Lung (tissue), 11 donors: ENCODE measurements at regions not wholly inside any gene's neighbourhood (a gene's known extent, or its start where the extent isn't known, plus 50 kb on each side); places are given as distances from the start of the nearest gene placed in this dataset.

Source experiments
- ATAC-seq: fragments of 200-7000 bp; cut with Tn5 transposase; one replicate; pipeline ENCODE4 v1.9.1; 2020; ENCODE audit warnings: moderate number of reproducible peaks; ENCODE audit not compliant: insufficient read depth, low FRiP score
- DNase-seq, 3 donors: peaks; one replicate each; pipeline ENCODE4 v3.0.0-alpha.2; 2013 to 2017
- H3K27ac ChIP-seq, 2 donors: one replicate each; pipeline ENCODE4 v1.5.1; 2013; ENCODE audit warnings: mild to moderate bottlenecking in 2 of 2, moderate library complexity in 2 of 2, control low read depth in 1 of 2, inconsistent platforms in 1 of 2, low read depth in 1 of 2, low read length in 1 of 2
- H3K27me3 ChIP-seq, 3 donors: one replicate each; pipeline ENCODE4 v1.5.1; 2013; ENCODE audit warnings: low read length in 2 of 3; ENCODE audit not compliant: control insufficient read depth in 3 of 3, insufficient read depth in 3 of 3
- H3K36me3 ChIP-seq, 4 donors: one replicate each; pipeline ENCODE4 v1.5.1; 2013; ENCODE audit warnings: low read length in 4 of 4, mild to moderate bottlenecking in 1 of 4, moderate library complexity in 1 of 4; ENCODE audit not compliant: control insufficient read depth in 4 of 4, insufficient read depth in 4 of 4
- H3K4me1 ChIP-seq, 5 donors: one replicate each; pipeline ENCODE4 v1.5.1; 2013; ENCODE audit warnings: low read length in 5 of 5, mild to moderate bottlenecking in 2 of 5, moderate library complexity in 1 of 5; ENCODE audit not compliant: control insufficient read depth in 5 of 5, insufficient read depth in 5 of 5
- H3K4me3 ChIP-seq: one replicate; pipeline ENCODE4 v1.5.1; 2013; ENCODE audit warnings: mild to moderate bottlenecking, control low read depth, moderate library complexity
- H3K9ac ChIP-seq, 2 donors: one replicate each; pipeline ENCODE4 v1.5.1; 2013; ENCODE audit warnings: low read length in 2 of 2, control low read depth in 1 of 2; ENCODE audit not compliant: insufficient read depth in 1 of 2
- H3K9me3 ChIP-seq, 4 donors: one replicate each; pipeline ENCODE4 v1.5.1; 2013; ENCODE audit warnings: low read length in 3 of 4, mild to moderate bottlenecking in 1 of 4, moderate library complexity in 1 of 4; ENCODE audit not compliant: control insufficient read depth in 4 of 4, insufficient read depth in 3 of 4
- CTCF ChIP-seq: IDR thresholded peaks from 2 replicates; pipeline ENCODE4 v1.5.1; 2012; ENCODE audit warnings: mild to moderate bottlenecking; ENCODE audit errors: control extremely low read depth, extremely low read depth
- WGBS, 2 donors: extraction: QIAGEN DNeasy Blood & Tissue Kit; methylation state at CpG; one replicate each; pipeline ENCODE4 v1.1.7; 2013; 5-methylcytosine and 5-hydroxymethylcytosine counted together
- donor health status: control.
- donor health status: control.
- donor health status: Bipolar disorder and iron deficiency.
- donor health status: healthy.
- donor health status: DM: yes; HTN: yes; CAD: no.

- no peak overlapping the region for H3K4me3 ChIP-seq
- peaks cover 0 to 9% (median 0%) of the 10 kb centered on the region in 4 donors for H3K9me3 ChIP-seq
- peaks cover 0 to 3% (median 0%) of the 10 kb centered on the region in 3 donors for H3K27me3 ChIP-seq
- H3K27ac ChIP-seq: no peak overlapping the region
- no peaks in the 10 kb centered on the region for H3K36me3 ChIP-seq
- H3K4me1 ChIP-seq: no peaks in the 10 kb centered on the region
- no peak for DNase-seq
- H3K9ac ChIP-seq: no peak overlapping the region
- TF ChIP-seq CTCF: no peak
- WGBS, 2 donors: 76 to 87% methylated on average over 2 of the region's 2 CpGs
- ATAC-seq: no peak
Measured at GRCh38 chr1:232134365-232134764, 495.6 kb downstream of the SIPA1L2 start.

GRCh38 chr1:232132572-232132971 lies 497.4 kb downstream of the SIPA1L2 start:
- WGBS, 2 donors: 81 to 100% methylated on average over 1 of the region's 1 CpG
- no peaks in the 10 kb centered on the region for H3K4me1 ChIP-seq
- H3K4me3 ChIP-seq: no peak overlapping the region
- peaks cover 0 to 3% (median 0%) of the 10 kb centered on the region in 3 donors for H3K27me3 ChIP-seq
- H3K9ac ChIP-seq: no peak overlapping the region
- H3K9me3 ChIP-seq: peaks cover 0 to 9% (median 0%) of the 10 kb centered on the region in 4 donors
- no peaks in the 10 kb centered on the region for H3K36me3 ChIP-seq
- no peak for DNase-seq
- no peak for ATAC-seq
- H3K27ac ChIP-seq: no peak overlapping the region
- TF ChIP-seq CTCF: no peak

GRCh38 chr1:232131715-232132391 lies 498.1 kb downstream of the SIPA1L2 start:
- 71 to 85% methylated on average over 1 of the region's 1 CpG for whole genome bisulfite sequencing, 2 donors
- Histone ChIP-seq H3K4me1 (no peaks in the 10 kb centered on the region), H3K9ac (no peak overlapping the region), H3K27ac (no peak overlapping the region), H3K27me3 (peaks cover 0 to 3% (median 0%) of the 10 kb centered on the region in 3 donors), H3K36me3 (no peaks in the 10 kb centered on the region), H3K9me3 (peaks cover 0 to 9% (median 0%) of the 10 kb centered on the region in 4 donors), H3K4me3 (no peak overlapping the region)
- no peak for DNase-seq
- no peak for TF ChIP-seq CTCF
- no peak for ATAC-seq
